GM23248 (cell line): ENCODE measurements at regions not wholly inside any gene's neighbourhood (a gene's known extent, or its start where the extent isn't known, plus 50 kb on each side); places are given as distances from the start of the nearest gene placed in this dataset.
A peak's percentile ranks its signal among the peaks of the same experiment; 100 is the strongest.

Experiments used
- DNase-seq: peaks from one replicate; pipeline ENCODE4 v3.0.0-alpha.2; 2015
- H2AFZ ChIP-seq: fragments of 200-600 bp; sonication (generic); 2 replicates; pipeline ENCODE4 v1.6.1; 2016; ENCODE audit warnings: antibody characterized with exemption
- H3F3A ChIP-seq: fragments of 200-600 bp; sonication (generic); 2 replicates; pipeline ENCODE4 v1.6.1; 2016; ENCODE audit warnings: mild to moderate bottlenecking, antibody characterized with exemption, mixed run types; ENCODE audit not compliant: insufficient read depth
- H3K27ac ChIP-seq: fragments of 200-600 bp; sonication (generic); 2 replicates; pipeline ENCODE4 v1.5.1; 2016; ENCODE audit warnings: mild to moderate bottlenecking
- H3K27me3 ChIP-seq: fragments of 200-600 bp; sonication (generic); replicated peaks from 2 replicates; pipeline ENCODE4 v1.6.1; 2016; ENCODE audit warnings: mild to moderate bottlenecking; ENCODE audit not compliant: insufficient read depth
- H3K36me3 ChIP-seq: fragments of 200-600 bp; sonication (generic); 2 replicates; pipeline ENCODE4 v1.6.1; 2016; ENCODE audit warnings: low read depth, mild to moderate bottlenecking
- H3K4me1 ChIP-seq: fragments of 200-600 bp; sonication (generic); 2 replicates; pipeline ENCODE4 v1.6.1; 2016; ENCODE audit warnings: mild to moderate bottlenecking; ENCODE audit not compliant: insufficient read depth
- H3K4me2 ChIP-seq: fragments of 200-600 bp; sonication (generic); one replicate; pipeline ENCODE4 v1.6.1; 2016; ENCODE audit warnings: mild to moderate bottlenecking; ENCODE audit not compliant: unreplicated experiment
- H3K4me3 ChIP-seq: fragments of 200-600 bp; sonication (generic); 2 replicates; pipeline ENCODE4 v1.5.1; 2016; ENCODE audit warnings: mild to moderate bottlenecking
- H3K79me2 ChIP-seq: fragments of 200-600 bp; sonication (generic); 2 replicates; pipeline ENCODE4 v1.6.1; 2016; ENCODE audit warnings: mild to moderate bottlenecking; ENCODE audit not compliant: insufficient read depth
- H3K9ac ChIP-seq: fragments of 200-600 bp; sonication (generic); 2 replicates; pipeline ENCODE4 v1.6.1; 2016; ENCODE audit warnings: mild to moderate bottlenecking
- H3K9me2 ChIP-seq: fragments of 200-600 bp; sonication (generic); 2 replicates; pipeline ENCODE4 v1.6.1; 2016; ENCODE audit warnings: mixed run types, mild to moderate bottlenecking, moderate library complexity; ENCODE audit not compliant: insufficient read depth
- H3K9me3 ChIP-seq: fragments of 200-600 bp; sonication (generic); one replicate; pipeline ENCODE4 v1.6.1; 2017; ENCODE audit warnings: low read depth
- H4K20me1 ChIP-seq: fragments of 200-600 bp; sonication (generic); 2 replicates; pipeline ENCODE4 v1.6.0; 2016; ENCODE audit not compliant: insufficient read depth
- EZH2 ChIP-seq: fragments of 200-600 bp; sonication (generic); IDR thresholded peaks from 2 replicates; pipeline ENCODE4 v1.6.1; 2018; ENCODE audit warnings: antibody characterized with exemption, mild to moderate bottlenecking; ENCODE audit not compliant: insufficient read depth, poor library complexity, severe bottlenecking
- EZH2phosphoT487 ChIP-seq: fragments of 200-600 bp; sonication (generic); IDR thresholded peaks from 2 replicates; pipeline ENCODE4 v1.6.1; 2018; ENCODE audit warnings: antibody characterized with exemption, moderate library complexity, mild to moderate bottlenecking, low read depth; ENCODE audit not compliant: insufficient read depth
- WGBS, 2 experiments: methylation state at CpG; one replicate each; pipeline ENCODE4 v1.1.6; 2015 to 2017; ENCODE audit warnings: low lambda C conversion rate in 2 of 2, low coverage in 1 of 2; ENCODE audit errors: missing lambda C conversion rate in 2 of 2; 5-methylcytosine and 5-hydroxymethylcytosine counted together
- in situ Hi-C: fragments of 300-500 bp; cut with MboI; formaldehyde crosslinking; loops from 2 replicates; pipeline ENCODE4 v1.15.0; 2020

DNA sequence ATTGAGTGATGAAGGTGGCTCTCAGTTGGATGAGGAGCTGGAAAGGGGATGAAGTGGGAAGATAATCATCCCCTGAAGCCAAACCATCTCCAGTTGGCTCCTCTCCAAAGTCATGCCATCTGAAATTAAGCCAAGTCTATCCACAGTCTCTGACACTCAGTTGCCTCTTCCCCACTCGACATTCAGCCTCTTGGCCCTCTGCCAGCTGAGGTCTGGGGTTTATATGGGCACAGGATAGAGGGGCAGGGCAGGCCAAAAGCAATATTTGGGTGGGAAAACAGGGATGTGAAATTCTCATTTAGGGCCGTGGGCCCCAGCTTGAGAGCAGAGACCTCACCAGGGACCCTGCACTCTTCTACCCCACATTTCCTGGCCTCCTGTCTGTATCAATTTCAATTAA, 85.9 kb downstream of the SLITRK1 start:
- Histone ChIP-seq H3K4me2 (no peak overlapping the region), H3K79me2 (no peaks in the 10 kb centered on the region), H3F3A (no peaks in the 10 kb centered on the region), H3K27ac (no peak overlapping the region), H3K4me1 (no peaks in the 10 kb centered on the region), H3K9ac (no peak overlapping the region), H3K9me2 (no peaks in the 10 kb centered on the region), H3K36me3 (no peaks in the 10 kb centered on the region), H3K4me3 (no peak overlapping the region), H2AFZ (no peak overlapping the region), H3K9me3 (no peaks in the 10 kb centered on the region), H4K20me1 (no peaks in the 10 kb centered on the region), H3K27me3 (no peaks in the 10 kb centered on the region)
- in situ Hi-C loops, result no loop called here
- TF ChIP-seq EZH2phosphoT487 (no peak), EZH2 (no peak)
- 17 to 37% methylated on average over 2 of the region's 2 CpGs for WGBS, 2 experiments
- no peak for DNase-seq

DNA sequence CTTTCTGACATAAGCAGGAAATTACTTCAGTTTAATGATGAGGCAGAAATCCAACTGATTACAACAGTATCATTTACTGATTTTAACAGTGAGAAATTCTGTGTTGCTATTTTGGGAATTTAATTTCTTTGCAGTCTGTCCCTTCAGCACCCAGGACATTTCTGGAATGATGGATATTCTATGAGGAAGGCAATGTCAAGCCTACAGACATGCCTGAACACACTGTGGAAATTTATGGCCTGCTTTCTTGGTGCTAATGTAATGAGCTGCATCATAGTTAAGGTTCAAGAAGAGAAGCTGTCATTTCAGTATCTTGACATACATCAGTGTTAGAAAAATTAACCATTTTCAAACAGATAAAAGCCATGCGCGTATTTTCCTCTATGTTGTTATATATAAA, 87.7 kb downstream of the SLITRK1 start:
- Histone ChIP-seq H3K9me3 (no peaks in the 10 kb centered on the region), H3K79me2 (no peaks in the 10 kb centered on the region), H3F3A (no peaks in the 10 kb centered on the region), H3K36me3 (no peaks in the 10 kb centered on the region), H3K9me2 (no peaks in the 10 kb centered on the region), H3K4me1 (no peaks in the 10 kb centered on the region), H2AFZ (no peak overlapping the region), H3K27ac (no peak overlapping the region), H3K4me3 (no peak overlapping the region), H4K20me1 (no peaks in the 10 kb centered on the region), H3K4me2 (no peak overlapping the region), H3K27me3 (no peaks in the 10 kb centered on the region), H3K9ac (no peak overlapping the region)
- WGBS, 2 experiments, result 64% methylated on average over 2 of the region's 2 CpGs
- TF ChIP-seq EZH2 (no peak), EZH2phosphoT487 (no peak)
- DNase-seq, result no peak
- in situ Hi-C loops, result no loop called here

DNA sequence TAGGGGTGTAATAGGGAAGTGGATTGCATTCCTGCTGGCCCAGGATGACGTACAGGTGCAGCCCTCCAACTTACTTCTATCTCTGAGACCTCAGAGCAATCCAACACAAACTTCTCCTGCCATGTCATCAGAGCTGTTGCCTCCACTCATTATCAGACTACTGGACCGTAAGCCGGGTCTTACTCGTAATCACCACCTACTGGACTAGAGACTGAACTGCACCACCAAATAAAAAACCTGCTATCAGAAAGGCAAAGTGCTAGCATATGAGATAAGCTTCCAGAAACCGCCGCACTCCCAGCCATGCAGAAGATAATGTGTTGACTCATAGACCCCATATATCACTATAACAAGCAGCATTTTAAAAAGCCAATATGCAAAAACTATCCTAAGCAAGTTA, 102.0 kb downstream of the SLITRK1 start:
- WGBS, 2 experiments, result 54% methylated on average over 6 of the region's 6 CpGs
- DNase-seq, result peak; percentile 66
- in situ Hi-C loops, result no loop called here

DNA sequence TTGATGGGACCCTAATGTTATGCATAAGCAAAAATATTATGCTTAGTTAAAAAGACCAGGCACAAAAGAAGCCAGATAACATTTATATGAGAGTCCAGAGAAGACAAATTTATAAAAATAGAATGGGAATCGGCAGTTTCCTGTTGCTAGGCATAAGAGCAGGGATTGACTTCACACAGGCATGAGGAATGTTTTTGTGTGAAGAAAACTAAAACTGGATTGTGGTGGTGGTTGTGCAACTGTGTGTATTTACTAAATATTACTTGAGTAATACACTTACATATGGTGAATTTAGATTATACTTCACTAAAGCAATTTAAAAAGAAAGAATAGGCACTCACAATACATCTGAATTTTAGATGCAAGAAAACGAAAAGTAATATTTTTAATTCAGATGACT, 108.3 kb downstream of the SLITRK1 start:
- no peaks in the 10 kb centered on the region for H4K20me1 ChIP-seq
- H3K36me3 ChIP-seq, result no peaks in the 10 kb centered on the region
- no peaks in the 10 kb centered on the region for H3K4me1 ChIP-seq
- no peak overlapping the region for H2AFZ ChIP-seq
- H3K27me3 ChIP-seq, result no peaks in the 10 kb centered on the region
- 23 to 34% methylated on average over 2 of the region's 2 CpGs for WGBS, 2 experiments
- H3F3A ChIP-seq, result no peaks in the 10 kb centered on the region
- H3K9ac ChIP-seq, result no peak overlapping the region
- no peak overlapping the region for H3K4me3 ChIP-seq
- in situ Hi-C loops, result no loop called here
- H3K9me2 ChIP-seq, result no peaks in the 10 kb centered on the region
- H3K4me2 ChIP-seq, result no peak overlapping the region
- no peak for TF ChIP-seq EZH2phosphoT487
- TF ChIP-seq EZH2, result no peak
- no peak overlapping the region for H3K27ac ChIP-seq
- no peaks in the 10 kb centered on the region for H3K79me2 ChIP-seq
- no peaks in the 10 kb centered on the region for H3K9me3 ChIP-seq
- DNase-seq, result peak; percentile 2

More for the DNA sequence above, 102.0 kb downstream of the SLITRK1 start:
- Histone ChIP-seq H4K20me1 (no peaks in the 10 kb centered on the region), H3K27ac (no peak overlapping the region), H3F3A (no peaks in the 10 kb centered on the region), H3K9ac (no peak overlapping the region), H3K27me3 (no peaks in the 10 kb centered on the region), H3K9me3 (no peaks in the 10 kb centered on the region), H3K79me2 (no peaks in the 10 kb centered on the region), H3K9me2 (no peaks in the 10 kb centered on the region), H3K36me3 (no peaks in the 10 kb centered on the region), H3K4me2 (no peak overlapping the region), H3K4me3 (no peak overlapping the region), H3K4me1 (no peaks in the 10 kb centered on the region), H2AFZ (no peak overlapping the region)
- TF ChIP-seq EZH2 (no peak), EZH2phosphoT487 (no peak)

DNA sequence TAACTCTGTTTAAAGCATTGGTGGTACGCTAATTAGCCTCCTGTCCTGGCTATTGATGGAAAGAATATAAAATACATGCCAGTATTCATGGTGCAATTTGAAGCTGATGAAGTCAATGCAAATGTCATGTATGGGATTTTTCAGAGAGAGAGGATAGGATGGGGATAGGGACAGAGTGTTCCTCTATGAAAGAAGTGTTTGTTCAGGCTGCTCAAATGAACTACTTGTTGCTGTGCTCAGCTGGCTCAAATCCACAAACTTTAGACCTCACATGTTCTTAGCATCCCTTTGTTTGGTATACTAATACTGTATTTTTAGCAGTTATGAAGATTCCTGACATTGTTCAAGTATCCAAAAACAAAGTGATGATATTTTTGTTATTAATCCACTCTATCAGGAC, 116.5 kb downstream of the SLITRK1 start:
- Histone ChIP-seq H3K27ac (no peak overlapping the region), H3K9ac (no peak overlapping the region), H2AFZ (no peak overlapping the region), H3K9me2 (no peaks in the 10 kb centered on the region), H3K4me1 (no peaks in the 10 kb centered on the region), H3K4me2 (no peak overlapping the region), H3K27me3 (no peaks in the 10 kb centered on the region), H4K20me1 (no peaks in the 10 kb centered on the region), H3K36me3 (no peaks in the 10 kb centered on the region), H3K4me3 (no peak overlapping the region), H3K79me2 (no peaks in the 10 kb centered on the region), H3F3A (no peaks in the 10 kb centered on the region), H3K9me3 (no peaks in the 10 kb centered on the region)
- no peak for DNase-seq
- in situ Hi-C loops, result no loop called here
- 36 to 77% methylated on average over 1 of the region's 1 CpG for WGBS, 2 experiments
- no peak for TF ChIP-seq EZH2
- no peak for TF ChIP-seq EZH2phosphoT487
